Neural cell (in vitro differentiated cells): ENCODE measurements at regions not wholly inside any gene's neighbourhood (a gene's known extent, or its start where the extent isn't known, plus 50 kb on each side); places are given as distances from the start of the nearest gene placed in this dataset.

Source experiments
- EP300 ChIP-seq: fragments of 450-650 bp; conservative IDR thresholded peaks from 2 replicates; pipeline ENCODE4 v1.6.1; 2014; ENCODE audit warnings: antibody characterized with exemption, mild to moderate bottlenecking, moderate library complexity; ENCODE audit not compliant: poor library complexity, severe bottlenecking
- EZH2 ChIP-seq: fragments of 200-600, 300-800 bp; shearing (Covaris generic), sonication (generic); IDR thresholded peaks from 2 replicates; pipeline ENCODE4 v1.6.1; 2014; ENCODE audit warnings: antibody characterized with exemption, low read length, borderline replicate concordance, mild to moderate bottlenecking; ENCODE audit not compliant: insufficient read depth, poor library complexity, severe bottlenecking
- MXI1 ChIP-seq: fragments of 450-650 bp; conservative IDR thresholded peaks from 2 replicates; pipeline ENCODE4 v1.6.1; 2014; ENCODE audit warnings: antibody characterized with exemption, mild to moderate bottlenecking; ENCODE audit not compliant: poor library complexity, severe bottlenecking
- POLR2AphosphoS5 ChIP-seq: IDR thresholded peaks from 2 replicates; pipeline ENCODE4 v1.6.1; 2012
- RAD21 ChIP-seq: fragments of 450-650 bp; conservative IDR thresholded peaks from 2 replicates; pipeline ENCODE4 v1.6.1; 2014; ENCODE audit warnings: antibody characterized with exemption, mild to moderate bottlenecking, moderate library complexity
- REST ChIP-seq: IDR thresholded peaks from 2 replicates; pipeline ENCODE4 v1.6.1; 2012; ENCODE audit warnings: borderline replicate concordance
- TAF1 ChIP-seq: IDR thresholded peaks from 2 replicates; pipeline ENCODE4 v1.6.1; 2012; ENCODE audit warnings: low read depth
- TF ChIP-seq, protein P1 (sequence below): fragments of 450-650 bp; IDR thresholded peaks from 2 replicates; pipeline ENCODE4 v1.5.1; 2014; ENCODE audit warnings: antibody characterized with exemption, mild to moderate bottlenecking, moderate library complexity; ENCODE audit not compliant: poor library complexity, severe bottlenecking

- TF ChIP-seq TAF1 = no peak
- TF ChIP-seq EP300 = no peak
- TF ChIP-seq, protein P1, sequence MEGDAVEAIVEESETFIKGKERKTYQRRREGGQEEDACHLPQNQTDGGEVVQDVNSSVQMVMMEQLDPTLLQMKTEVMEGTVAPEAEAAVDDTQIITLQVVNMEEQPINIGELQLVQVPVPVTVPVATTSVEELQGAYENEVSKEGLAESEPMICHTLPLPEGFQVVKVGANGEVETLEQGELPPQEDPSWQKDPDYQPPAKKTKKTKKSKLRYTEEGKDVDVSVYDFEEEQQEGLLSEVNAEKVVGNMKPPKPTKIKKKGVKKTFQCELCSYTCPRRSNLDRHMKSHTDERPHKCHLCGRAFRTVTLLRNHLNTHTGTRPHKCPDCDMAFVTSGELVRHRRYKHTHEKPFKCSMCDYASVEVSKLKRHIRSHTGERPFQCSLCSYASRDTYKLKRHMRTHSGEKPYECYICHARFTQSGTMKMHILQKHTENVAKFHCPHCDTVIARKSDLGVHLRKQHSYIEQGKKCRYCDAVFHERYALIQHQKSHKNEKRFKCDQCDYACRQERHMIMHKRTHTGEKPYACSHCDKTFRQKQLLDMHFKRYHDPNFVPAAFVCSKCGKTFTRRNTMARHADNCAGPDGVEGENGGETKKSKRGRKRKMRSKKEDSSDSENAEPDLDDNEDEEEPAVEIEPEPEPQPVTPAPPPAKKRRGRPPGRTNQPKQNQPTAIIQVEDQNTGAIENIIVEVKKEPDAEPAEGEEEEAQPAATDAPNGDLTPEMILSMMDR = no peak
- no peak for TF ChIP-seq RAD21
- TF ChIP-seq REST = no peak
- no peak for TF ChIP-seq POLR2AphosphoS5
- TF ChIP-seq EZH2 = no peak
- no peak for TF ChIP-seq MXI1
These were observed 105.0 kb downstream of the HMX1 start for GRCh38 chr4:8766610-8767009.
